ENCODE measurements at regions not wholly inside any gene's neighbourhood (a gene's known extent, or its start where the extent isn't known, plus 50 kb on each side); places are given as distances from the start of the nearest gene placed in this dataset.

DNA sequence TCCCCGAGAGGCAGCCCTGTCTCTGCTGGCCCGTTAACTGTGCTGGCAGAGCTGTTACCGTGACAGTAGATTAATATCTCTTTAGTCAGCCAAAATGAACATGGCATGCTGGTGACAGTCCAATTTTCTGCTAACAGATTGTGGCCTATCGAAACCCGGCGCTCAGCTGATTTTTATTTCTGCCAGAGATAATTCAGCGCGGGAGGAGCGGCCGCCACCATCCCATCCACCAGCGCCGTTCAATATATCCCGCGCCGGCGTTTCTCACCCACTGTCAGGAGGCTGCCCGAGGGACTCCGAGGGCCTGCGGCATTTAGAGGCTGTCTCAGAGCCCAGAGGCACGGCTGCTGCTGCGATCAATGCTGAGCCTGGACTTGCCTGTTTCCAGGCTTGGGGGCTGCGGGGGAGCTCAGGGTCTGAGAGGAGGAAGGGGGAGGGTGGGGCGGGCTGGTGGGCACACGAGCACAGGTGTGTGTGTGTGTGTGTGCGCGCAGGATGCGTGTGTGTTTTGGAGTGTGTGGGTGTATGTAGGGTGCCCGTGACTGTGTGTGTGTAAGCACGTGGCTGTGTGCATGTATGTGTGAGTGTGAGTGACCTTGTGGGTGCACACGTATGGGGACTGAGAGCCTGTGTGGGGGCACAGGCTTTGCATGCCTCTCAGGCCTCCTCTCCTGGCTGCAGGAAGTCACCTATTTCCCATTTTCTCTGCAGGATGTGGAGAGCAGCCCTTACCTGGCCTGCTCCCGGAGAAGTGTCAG lies 109.7 kb upstream of the ACTRT2 start:
- DNase-seq (ENCODE audit: low read depth in 1 of 2, low spot score in 1 of 2) (no peak), ATAC-seq (no peak), FAIRE-seq (no peak)
- 59% methylated on average over 16 of the region's 31 CpGs for WGBS (ENCODE audit: missing lambda C conversion rate)
- H3K9me3 ChIP-seq: no peaks in the 10 kb centered on the region
- H3K4me3 ChIP-seq: no peak overlapping the region
- POLR2A ChIA-PET: no interaction called here
- no peak overlapping the region for H3K27ac ChIP-seq
- no peaks in the 10 kb centered on the region for H3K4me1 ChIP-seq
- no peak for TF ChIP-seq ZSCAN20 (CRISPR knock-in tag; IDR thresholded peaks at IDR 0.05)
- TF ChIP-seq HDAC2 (IDR thresholded peaks at IDR 0.05): no peak
- no peak for TF ChIP-seq SREBF2 (IDR thresholded peaks at IDR 0.05)
- no peak for TF ChIP-seq FOXS1 (CRISPR knock-in tag; IDR thresholded peaks at IDR 0.05)
- no peak for TF ChIP-seq MAZ (IDR thresholded peaks at IDR 0.05; ENCODE audit: borderline replicate concordance, low read depth, low read length)
- no peak for TF ChIP-seq NFE2L2 (conservative IDR thresholded peaks at IDR 0.05; ENCODE audit: low read length)
- TF ChIP-seq HOXA7 (CRISPR knock-in tag; IDR thresholded peaks at IDR 0.05): no peak
- TF ChIP-seq CTCF (IDR thresholded peaks at IDR 0.05): no peak
- no peak for TF ChIP-seq JUNB (IDR thresholded peaks at IDR 0.05)
- no peak for TF ChIP-seq HMGXB4 (CRISPR knock-in tag; IDR thresholded peaks at IDR 0.05; ENCODE audit: borderline replicate concordance)
- TF ChIP-seq CBX8 (IDR thresholded peaks at IDR 0.05): no peak
- no peak for TF ChIP-seq KDM1A (IDR thresholded peaks at IDR 0.05; ENCODE audit: low read depth)
- no peak for TF ChIP-seq CEBPB (IDR thresholded peaks at IDR 0.05)
- H3K4me2 ChIP-seq: no peak overlapping the region
- CTCF ChIA-PET: interaction anchor here (0.8 to 1.0 kb wide), 2 partner anchors 10 to 11 kb away, joined by 4 read pairs; no protein-coding TSS in a partner anchor

DNA sequence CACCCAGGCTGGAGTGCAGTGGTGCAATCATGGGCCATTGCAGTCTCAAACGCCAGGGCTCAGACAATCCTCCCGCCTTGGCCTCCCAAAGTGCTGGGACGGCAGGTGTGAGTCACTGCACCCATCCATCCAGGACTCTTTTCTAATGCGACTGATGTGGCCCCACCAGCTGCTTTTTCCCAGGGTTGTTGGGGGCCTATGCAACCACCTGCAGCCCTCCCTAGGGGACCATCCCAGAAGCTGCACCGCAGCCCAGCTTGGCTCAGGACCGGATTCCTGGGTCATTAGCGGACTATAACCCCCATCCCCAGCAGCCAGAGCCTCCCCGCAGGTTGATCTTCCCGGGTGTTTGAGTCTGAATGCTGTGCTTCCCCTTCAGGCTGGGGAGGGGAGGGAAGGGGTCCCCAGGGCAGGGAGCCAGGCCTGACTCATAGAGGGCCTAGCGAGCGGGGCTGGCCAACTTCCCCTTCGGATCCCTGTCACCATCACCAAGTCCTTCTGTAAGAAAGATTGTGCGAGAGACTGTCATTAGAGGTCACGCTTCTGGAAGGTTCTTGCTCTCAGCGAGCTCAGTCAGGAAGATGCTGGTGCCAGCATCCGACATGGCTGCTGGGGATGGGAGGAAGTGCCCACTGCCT lies 108.7 kb upstream of the ACTRT2 start:
- Histone ChIP-seq H3K27ac (no peak overlapping the region), H3K9me3 (no peaks in the 10 kb centered on the region), H3K4me1 (no peaks in the 10 kb centered on the region), H3K4me2 (no peak overlapping the region), H3K4me3 (no peak overlapping the region)
- whole genome bisulfite sequencing (ENCODE audit: missing lambda C conversion rate): 80% methylated on average over 9 of the region's 16 CpGs
- no peak for DNase-seq (ENCODE audit: low read depth in 1 of 2, low spot score in 1 of 2)
- ChIA-PET CTCF (interaction anchor here (1.0 kb wide), 1 partner anchor 10 kb away, joined by 4 read pairs; no protein-coding TSS in a partner anchor), POLR2A (no interaction called here)
- TF ChIP-seq ZNF302 (CRISPR knock-in tag; IDR thresholded peaks at IDR 0.05) (no peak), CHD4 (IDR thresholded peaks at IDR 0.05; ENCODE audit: borderline replicate concordance) (no peak), KDM1A (IDR thresholded peaks at IDR 0.05; ENCODE audit: low read depth) (no peak)
- no peak for FAIRE-seq
- ATAC-seq: no peak

- Histone ChIP-seq H3K9me3 (no peaks in the 10 kb centered on the region), H3K4me2 (no peak overlapping the region), H3K4me3 (no peak overlapping the region), H3K27ac (no peak overlapping the region), H3K4me1 (no peaks in the 10 kb centered on the region)
- ChIA-PET CTCF (no interaction called here), POLR2A (no interaction called here)
- TF ChIP-seq RCOR1 (IDR thresholded peaks at IDR 0.05; ENCODE audit: low read depth, low read length) (no peak), CBX2 (IDR thresholded peaks at IDR 0.05; ENCODE audit: borderline replicate concordance, low read depth) (no peak), EP300 (IDR thresholded peaks at IDR 0.05) (no peak), CHD4 (IDR thresholded peaks at IDR 0.05; ENCODE audit: borderline replicate concordance) (no peak), JUN (IDR thresholded peaks at IDR 0.05) (no peak), CEBPB (IDR thresholded peaks at IDR 0.05) (no peak), TFCP2L1 (CRISPR knock-in tag; IDR thresholded peaks at IDR 0.05) (no peak), PHF8 (IDR thresholded peaks at IDR 0.05; ENCODE audit: borderline replicate concordance, low read depth) (no peak), ZC3H11A (IDR thresholded peaks at IDR 0.05) (no peak), EHMT2 (IDR thresholded peaks at IDR 0.05; ENCODE audit: low read depth) (no peak)
- no peak for ATAC-seq
- no peak for FAIRE-seq
- WGBS (ENCODE audit: missing lambda C conversion rate): 33% methylated on average over 3 of the region's 15 CpGs
- DNase-seq (ENCODE audit: low read depth in 1 of 2, low spot score in 1 of 2): no peak
These were observed 108.2 kb upstream of the ACTRT2 start for GRCh38 chr1:2913091-2913490.

Measured in A549 (cell line).